Liver (tissue), 8 donors: ENCODE measurements at regions not wholly inside any gene's neighbourhood (a gene's known extent, or its start where the extent isn't known, plus 50 kb on each side); places are given as distances from the start of the nearest gene placed in this dataset.

Experiments used
- DNase-seq: peaks from one replicate; pipeline ENCODE4 v3.0.0-alpha.2; 2017; ENCODE audit warnings: low spot score
- H3K27ac ChIP-seq, 2 donors: one replicate each; pipeline ENCODE4 v1.7.0; 2013; ENCODE audit warnings: inconsistent platforms in 2 of 2, low read length in 2 of 2, control low read depth in 1 of 2, low read depth in 1 of 2, mild to moderate bottlenecking in 1 of 2
- H3K27me3 ChIP-seq, 4 donors: one replicate each; pipeline versions ENCODE4 v1.6.1 to v1.7.0; 2013; ENCODE audit warnings: low read length in 3 of 4, inconsistent platforms in 1 of 4, mild to moderate bottlenecking in 1 of 4, moderate library complexity in 1 of 4; ENCODE audit not compliant: control insufficient read depth in 4 of 4, insufficient read depth in 4 of 4
- H3K36me3 ChIP-seq, 4 donors: one replicate each; pipeline versions ENCODE4 v1.6.1 to v1.7.0; 2013; ENCODE audit warnings: low read length in 3 of 4, mild to moderate bottlenecking in 3 of 4, low read depth in 1 of 4, moderate library complexity in 1 of 4; ENCODE audit not compliant: control insufficient read depth in 4 of 4, insufficient read depth in 3 of 4
- H3K4me1 ChIP-seq, 4 donors: one replicate each; pipeline versions ENCODE4 v1.6.1 to v1.7.0; 2013; ENCODE audit warnings: low read length in 3 of 4, mild to moderate bottlenecking in 3 of 4, moderate library complexity in 1 of 4; ENCODE audit not compliant: control insufficient read depth in 4 of 4, insufficient read depth in 4 of 4
- H3K4me3 ChIP-seq, 3 donors: one replicate each; pipeline versions ENCODE4 v1.6.1 to v1.7.0; 2013; ENCODE audit warnings: low read length in 3 of 3, control low read depth in 1 of 3, low read depth in 1 of 3, mild to moderate bottlenecking in 1 of 3
- H3K9ac ChIP-seq, 2 donors: one replicate each; pipeline ENCODE4 v1.7.0; 2013; ENCODE audit warnings: low read length in 2 of 2, mild to moderate bottlenecking in 2 of 2, moderate library complexity in 2 of 2, control low read depth in 1 of 2, low read depth in 1 of 2
- H3K9me3 ChIP-seq, 4 donors: one replicate each; pipeline versions ENCODE4 v1.6.1 to v1.7.0; 2013; ENCODE audit warnings: low read length in 3 of 4; ENCODE audit not compliant: control insufficient read depth in 4 of 4
- CTCF ChIP-seq: fragments of 150-350 bp; IDR thresholded peaks from 2 replicates; pipeline ENCODE4 v1.5.1; 2017; ENCODE audit warnings: improper control_type of control experiment, low read depth, low read length; ENCODE audit not compliant: missing input control
- GABPA ChIP-seq, 2 donors: IDR thresholded peaks in 1 of 2; conservative IDR thresholded peaks in 1 of 2; 2 replicates each; pipeline ENCODE4 v1.6.1; 2016; ENCODE audit warnings: antibody characterized with exemption in 2 of 2, mild to moderate bottlenecking in 1 of 2, moderate library complexity in 1 of 2
- HNF4A ChIP-seq, 2 donors: conservative IDR thresholded peaks; 2 replicates each; pipeline ENCODE4 v1.6.1; 2016; ENCODE audit warnings: antibody characterized with exemption in 2 of 2, mild to moderate bottlenecking in 2 of 2
- HNF4G ChIP-seq: IDR thresholded peaks from 2 replicates; pipeline ENCODE4 v1.6.1; 2016; ENCODE audit warnings: antibody characterized with exemption
- JUND ChIP-seq, 2 donors: IDR thresholded peaks; 2 replicates each; pipeline ENCODE4 v1.6.1; 2016; ENCODE audit warnings: antibody characterized with exemption in 2 of 2
- MAX ChIP-seq: IDR thresholded peaks from 2 replicates; pipeline ENCODE4 v1.6.1; 2016; ENCODE audit warnings: antibody characterized with exemption
- NR2F2 ChIP-seq: IDR thresholded peaks from 2 replicates; pipeline ENCODE4 v1.6.1; 2016; ENCODE audit warnings: antibody characterized with exemption
- RAD21 ChIP-seq, 2 donors: IDR thresholded peaks; 2 replicates each; pipeline ENCODE4 v1.6.1; 2016; ENCODE audit warnings: antibody characterized with exemption in 2 of 2, mild to moderate bottlenecking in 2 of 2
- REST ChIP-seq: IDR thresholded peaks from 2 replicates; pipeline ENCODE4 v1.6.1; 2016; ENCODE audit warnings: antibody characterized with exemption, mild to moderate bottlenecking
- RXRA ChIP-seq, 2 donors: IDR thresholded peaks; 2 replicates each; pipeline ENCODE4 v1.6.1; 2017 to 2018; ENCODE audit warnings: antibody characterized with exemption in 2 of 2, mild to moderate bottlenecking in 1 of 2
- SP1 ChIP-seq: IDR thresholded peaks from 2 replicates; pipeline ENCODE4 v1.6.1; 2018; ENCODE audit warnings: antibody characterized with exemption, mild to moderate bottlenecking
- TAF1 ChIP-seq: conservative IDR thresholded peaks from 2 replicates; pipeline ENCODE4 v1.6.1; 2016; ENCODE audit warnings: antibody characterized with exemption, mild to moderate bottlenecking
- ZBTB33 ChIP-seq: IDR thresholded peaks from 2 replicates; pipeline ENCODE4 v1.6.1; 2016; ENCODE audit warnings: antibody characterized with exemption
- WGBS: extraction: QIAGEN DNeasy Blood & Tissue Kit; methylation state at CpG from one replicate; pipeline ENCODE4 v1.1.7; 2013; 5-methylcytosine and 5-hydroxymethylcytosine counted together
- donor health status: healthy.
- donor health status: healthy.
- donor health status: healthy.
- donor health status: healthy.
- donor health status: healthy.

- TF ChIP-seq REST: no peak
These were observed 1376.3 kb upstream of the SLC10A2 start (continued) for GRCh38 chr13:104442536-104442935.

GRCh38 chr13:104436555-104436954, 1370.3 kb upstream of the SLC10A2 start:
- Histone ChIP-seq H3K4me3 (no peak overlapping the region), H3K27ac (no peak overlapping the region), H3K36me3 (no peaks in the 10 kb centered on the region), H3K9me3 (no peaks in the 10 kb centered on the region), H3K27me3 (no peaks in the 10 kb centered on the region), H3K9ac (no peak overlapping the region), H3K4me1 (no peaks in the 10 kb centered on the region)
- 61% methylated on average over 2 of the region's 2 CpGs for WGBS
- no peak for DNase-seq
- TF ChIP-seq HNF4G (no peak), SP1 (no peak), TAF1 (no peak), NR2F2 (no peak), HNF4A (conservative IDR thresholded peaks at IDR 0.05) (no peak), RXRA (IDR thresholded peaks at IDR 0.05) (no peak), RAD21 (IDR thresholded peaks at IDR 0.05) (no peak), CTCF (no peak), MAX (no peak), ZBTB33 (no peak), REST (no peak), JUND (IDR thresholded peaks at IDR 0.05) (no peak), GABPA (IDR thresholded peaks at IDR 0.05 in 1 of 2, conservative IDR thresholded peaks at IDR 0.05 in 1 of 2) (no peak)
